Ovary (tissue), 7 donors: ENCODE measurements at regions not wholly inside any gene's neighbourhood (a gene's known extent, or its start where the extent isn't known, plus 50 kb on each side); places are given as distances from the start of the nearest gene placed in this dataset.
"Not testable (repeated sequence)": the region's sequence is repeated elsewhere in the genome, so short reads cannot be mapped to it uniquely, and the experiment has no call there.

Experiments used
- DNase-seq, 5 donors: peaks; one replicate each; pipeline ENCODE4 v3.0.0-alpha.2; 2019 to 2020
- H3K27ac ChIP-seq, 2 donors: fragments of 200-600 bp; one replicate each; pipeline versions ENCODE4 v1.5.1 to v1.8.0; 2019 to 2022
- H3K27me3 ChIP-seq: fragments of 200-600 bp; one replicate; pipeline ENCODE4 v1.8.0; 2022
- H3K36me3 ChIP-seq: fragments of 200-600 bp; sonication (generic); one replicate; pipeline ENCODE4 v1.5.1; 2019
- H3K4me1 ChIP-seq: one replicate; pipeline ENCODE4 v1.8.1; 2013; ENCODE audit warnings: mild to moderate bottlenecking, moderate library complexity; ENCODE audit not compliant: insufficient read depth
- H3K4me3 ChIP-seq: fragments of 200-600 bp; sonication (generic); one replicate; pipeline ENCODE4 v1.5.1; 2017
- H3K9me3 ChIP-seq, 2 donors: fragments of 200-600 bp in 1 of 2; sonication (generic) in 1 of 2; one replicate each; pipeline versions ENCODE4 v1.5.1 to v1.8.1; 2013 to 2019; ENCODE audit warnings: mild to moderate bottlenecking in 1 of 2, moderate library complexity in 1 of 2
- EP300 ChIP-seq: sonication (generic); formaldehyde crosslinking; IDR thresholded peaks from one replicate; pipeline ENCODE4 v1.6.1; 2017; ENCODE audit warnings: antibody characterized with exemption
- POLR2A ChIP-seq: fragments of 450-650 bp; IDR thresholded peaks from one replicate; pipeline ENCODE4 v1.6.1; 2017; ENCODE audit warnings: antibody characterized with exemption, mild to moderate bottlenecking, moderate library complexity
- WGBS, 3 donors: extraction: QIAGEN DNeasy Blood & Tissue Kit in 1 of 3; methylation state at CpG; one replicate each; pipeline versions ENCODE4 v1.1.5 to v1.1.7; 2013 to 2017; 5-methylcytosine and 5-hydroxymethylcytosine counted together
- intact Hi-C, 4 donors: fragments of 100-400 bp; cut with DNase I; formaldehyde crosslinking; loops; one replicate each; pipeline versions ENCODE4 v1.11.0 to v1.15.1; 2022 to 2023
- TF ChIP-seq, protein P1 (sequence below), 3 donors: fragments of 450-650 bp in 2 of 3; fragments of 200-600 bp in 1 of 3; IDR thresholded peaks; one replicate each; pipeline versions ENCODE4 v1.5.1 to v1.8.0; 2016 to 2022; ENCODE audit warnings: antibody characterized with exemption in 3 of 3, mild to moderate bottlenecking in 1 of 3
- donor health status: DM: no; HTN: no; CAD: no; lungs with moderate emphysema.
- donor health status: DM: no; HTN: no; CAD: no.
- donor health status: Bipolar disorder and iron deficiency.
- donor health status: DM: no; HTN: no; CAD: no.
- donor health status: DM: yes; HTN: yes; CAD: no.

DNA sequence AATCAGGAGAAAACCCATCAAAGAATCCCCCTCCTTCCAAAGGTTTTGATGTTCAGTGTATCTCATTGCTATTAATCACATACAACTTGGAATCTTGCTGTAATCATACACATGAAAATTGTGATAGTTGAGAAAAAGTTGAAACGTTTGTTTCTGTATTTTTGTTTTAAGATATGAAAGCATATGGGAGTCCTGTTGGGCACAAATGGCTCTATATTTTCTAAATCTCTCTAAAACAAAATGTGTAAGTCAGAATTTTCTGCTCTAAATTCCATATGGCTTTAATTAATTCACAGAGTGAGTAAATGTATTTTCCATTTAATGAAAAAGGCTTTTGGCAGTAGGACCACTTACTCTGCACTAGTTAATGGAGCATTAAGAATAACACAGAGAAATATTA lies 140.2 kb downstream of the MOSPD2 start:
- 6 to 10% (median 8%) methylated on average over 1 of the region's 1 CpG for WGBS, 3 donors
- Histone ChIP-seq H3K4me1 (no peaks in the 10 kb centered on the region), H3K27me3 (no peaks in the 10 kb centered on the region), H3K4me3 (no peak overlapping the region), H3K36me3 (no peaks in the 10 kb centered on the region), H3K27ac (no peak overlapping the region), H3K9me3 (no peaks in the 10 kb centered on the region)
- TF ChIP-seq POLR2A (no peak), EP300 (no peak)
- TF ChIP-seq, protein P1, sequence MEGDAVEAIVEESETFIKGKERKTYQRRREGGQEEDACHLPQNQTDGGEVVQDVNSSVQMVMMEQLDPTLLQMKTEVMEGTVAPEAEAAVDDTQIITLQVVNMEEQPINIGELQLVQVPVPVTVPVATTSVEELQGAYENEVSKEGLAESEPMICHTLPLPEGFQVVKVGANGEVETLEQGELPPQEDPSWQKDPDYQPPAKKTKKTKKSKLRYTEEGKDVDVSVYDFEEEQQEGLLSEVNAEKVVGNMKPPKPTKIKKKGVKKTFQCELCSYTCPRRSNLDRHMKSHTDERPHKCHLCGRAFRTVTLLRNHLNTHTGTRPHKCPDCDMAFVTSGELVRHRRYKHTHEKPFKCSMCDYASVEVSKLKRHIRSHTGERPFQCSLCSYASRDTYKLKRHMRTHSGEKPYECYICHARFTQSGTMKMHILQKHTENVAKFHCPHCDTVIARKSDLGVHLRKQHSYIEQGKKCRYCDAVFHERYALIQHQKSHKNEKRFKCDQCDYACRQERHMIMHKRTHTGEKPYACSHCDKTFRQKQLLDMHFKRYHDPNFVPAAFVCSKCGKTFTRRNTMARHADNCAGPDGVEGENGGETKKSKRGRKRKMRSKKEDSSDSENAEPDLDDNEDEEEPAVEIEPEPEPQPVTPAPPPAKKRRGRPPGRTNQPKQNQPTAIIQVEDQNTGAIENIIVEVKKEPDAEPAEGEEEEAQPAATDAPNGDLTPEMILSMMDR (IDR thresholded peaks at IDR 0.05): no peak
- no peak for DNase-seq
- intact Hi-C loops: no loop called here

DNA sequence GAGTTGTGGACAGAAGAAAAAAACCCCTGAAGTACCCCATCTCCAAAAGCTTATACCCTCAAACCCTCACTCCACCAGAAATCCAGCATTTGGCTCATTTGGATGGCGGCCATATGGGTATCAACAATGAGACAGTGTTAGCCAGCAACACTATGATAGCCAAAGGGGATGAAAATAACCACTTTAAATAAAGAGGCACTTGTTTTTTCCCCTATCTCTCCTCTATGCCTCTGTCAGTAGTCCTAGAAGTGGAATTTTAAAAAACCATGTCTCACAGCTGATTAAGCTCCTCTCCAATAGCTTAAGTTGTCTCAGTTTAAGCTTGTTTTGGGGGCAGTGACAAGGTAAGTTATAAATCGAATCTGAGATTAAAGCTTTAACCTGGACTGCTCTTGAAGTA lies 124.0 kb downstream of the MOSPD2 start:
- no peaks in the 10 kb centered on the region for H3K9me3 ChIP-seq
- no peaks in the 10 kb centered on the region for H3K27me3 ChIP-seq
- intact Hi-C loops: no loop called here
- H3K4me1 ChIP-seq: no peaks in the 10 kb centered on the region
- H3K4me3 ChIP-seq: no peak overlapping the region
- H3K36me3 ChIP-seq: no peaks in the 10 kb centered on the region
- H3K27ac ChIP-seq: no peak overlapping the region
- TF ChIP-seq POLR2A (no peak), EP300 (no peak)
- TF ChIP-seq, protein P1 (IDR thresholded peaks at IDR 0.05): no peak
- DNase-seq: no peak
- WGBS, 3 donors: 45 to 56% (median 48%) methylated on average over 2 of the region's 2 CpGs

DNA sequence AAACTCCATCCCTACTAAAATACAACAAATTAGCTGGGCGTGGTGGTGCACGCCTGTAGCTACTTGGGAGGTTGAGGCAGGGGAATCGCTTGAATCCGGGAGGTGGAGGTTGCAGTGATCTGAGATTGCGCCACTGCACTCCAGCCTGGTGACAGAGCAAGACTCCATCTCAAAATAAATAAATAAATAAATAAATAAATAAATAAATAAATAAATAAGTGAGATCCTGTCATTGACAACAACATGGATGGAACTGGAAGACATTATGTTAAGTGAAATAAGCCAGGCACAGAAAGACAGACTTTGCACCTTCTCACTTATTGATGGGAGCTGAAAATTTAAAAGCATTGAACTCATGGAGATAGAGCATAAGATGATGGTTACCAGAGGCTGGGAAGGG lies 111.2 kb downstream of the MOSPD2 start:
- H3K27ac ChIP-seq, DNase-seq, intact Hi-C loops, H3K4me1 ChIP-seq, H3K4me3 ChIP-seq, H3K27me3 ChIP-seq, H3K9me3 ChIP-seq, H3K36me3 ChIP-seq: not testable (repeated sequence)
- 90 to 95% (median 92%) methylated on average over 5 of the region's 5 CpGs for WGBS, 3 donors
